ENCODE measurements at regions not wholly inside any gene's neighbourhood (a gene's known extent, or its start where the extent isn't known, plus 50 kb on each side); places are given as distances from the start of the nearest gene placed in this dataset.
"Not testable (repeated sequence)": the region's sequence is repeated elsewhere in the genome, so short reads cannot be mapped to it uniquely, and the experiment has no call there.

DNA sequence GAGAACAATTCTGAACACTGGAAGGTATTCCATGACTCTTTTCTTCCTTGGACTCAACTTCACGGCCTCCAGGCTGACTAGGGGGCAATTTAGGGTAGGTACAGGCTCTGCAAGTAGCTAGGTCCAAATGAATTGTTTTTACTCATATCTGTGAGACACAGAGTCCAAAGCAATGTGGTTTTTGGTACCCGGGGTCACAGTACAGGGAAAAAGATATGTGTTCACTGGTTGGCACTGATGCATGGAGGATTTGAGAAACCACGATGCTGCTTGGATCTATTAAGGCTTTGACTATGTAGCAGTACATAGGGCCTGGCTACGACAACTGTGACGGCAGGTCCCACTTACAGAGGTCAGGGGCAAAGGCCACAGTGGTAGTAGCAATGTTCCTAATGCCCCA lies 200.6 kb downstream of the DUSP10 start:
- DNase-seq, result no peak

GRCh38 chr1:221543529-221544120 lies 198.3 kb downstream of the DUSP10 start:
- DNase-seq, result peak in 1 of 2 experiments; percentile 1

DNA sequence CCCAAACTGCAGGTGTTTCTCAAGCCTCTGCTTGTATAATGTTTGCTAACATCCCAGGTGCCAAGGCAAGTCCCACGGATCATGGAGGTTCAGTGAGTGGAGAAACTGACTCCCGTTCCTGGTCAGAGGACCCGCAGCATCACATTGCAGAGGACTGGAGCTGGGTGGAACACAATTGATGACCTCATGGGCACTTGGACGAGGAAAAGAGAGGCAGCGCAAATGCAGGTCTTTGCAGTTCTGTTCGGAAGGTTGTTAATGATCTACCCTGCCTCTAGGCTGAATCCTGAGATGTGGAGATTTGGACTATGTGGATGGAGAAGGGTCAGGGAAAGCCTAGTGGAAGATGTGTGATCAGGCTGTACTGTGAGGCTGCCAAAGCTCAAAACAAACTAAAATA lies 192.9 kb downstream of the DUSP10 start:
- no peak for DNase-seq

GRCh38 chr1:221549815-221550214 lies 192.1 kb downstream of the DUSP10 start:
- no peak for DNase-seq

GRCh38 chr1:221552792-221553191 lies 189.1 kb downstream of the DUSP10 start:
- not testable (repeated sequence) for DNase-seq

GRCh38 chr1:221555689-221556433 lies 186.0 kb downstream of the DUSP10 start:
- no peak for DNase-seq

GRCh38 chr1:221556435-221556834 lies 185.5 kb downstream of the DUSP10 start:
- no peak for DNase-seq

DNA sequence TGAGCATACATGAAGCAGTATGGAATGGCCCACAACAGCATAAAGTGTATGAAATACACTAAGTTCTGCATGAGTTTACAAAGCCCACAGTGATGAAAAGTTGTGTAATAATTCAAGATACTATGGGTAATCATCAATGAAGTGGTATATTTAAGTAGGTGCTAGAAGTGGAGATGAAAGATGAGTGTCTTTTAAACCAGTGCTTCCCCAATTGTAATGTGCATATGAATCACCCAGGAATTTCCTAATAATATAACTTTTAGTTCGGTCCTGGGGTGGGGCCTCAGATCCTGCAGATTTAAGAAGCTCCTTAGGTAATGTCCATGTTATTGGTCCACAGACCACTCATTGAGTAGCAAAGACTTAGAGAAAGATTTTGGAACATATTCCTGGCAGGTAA lies 184.9 kb downstream of the DUSP10 start:
- no peak for DNase-seq

GRCh38 chr1:221558396-221558795 lies 183.5 kb downstream of the DUSP10 start:
- DNase-seq, result no peak

GRCh38 chr1:221559911-221560310 lies 182.0 kb downstream of the DUSP10 start:
- no peak for DNase-seq

DNA sequence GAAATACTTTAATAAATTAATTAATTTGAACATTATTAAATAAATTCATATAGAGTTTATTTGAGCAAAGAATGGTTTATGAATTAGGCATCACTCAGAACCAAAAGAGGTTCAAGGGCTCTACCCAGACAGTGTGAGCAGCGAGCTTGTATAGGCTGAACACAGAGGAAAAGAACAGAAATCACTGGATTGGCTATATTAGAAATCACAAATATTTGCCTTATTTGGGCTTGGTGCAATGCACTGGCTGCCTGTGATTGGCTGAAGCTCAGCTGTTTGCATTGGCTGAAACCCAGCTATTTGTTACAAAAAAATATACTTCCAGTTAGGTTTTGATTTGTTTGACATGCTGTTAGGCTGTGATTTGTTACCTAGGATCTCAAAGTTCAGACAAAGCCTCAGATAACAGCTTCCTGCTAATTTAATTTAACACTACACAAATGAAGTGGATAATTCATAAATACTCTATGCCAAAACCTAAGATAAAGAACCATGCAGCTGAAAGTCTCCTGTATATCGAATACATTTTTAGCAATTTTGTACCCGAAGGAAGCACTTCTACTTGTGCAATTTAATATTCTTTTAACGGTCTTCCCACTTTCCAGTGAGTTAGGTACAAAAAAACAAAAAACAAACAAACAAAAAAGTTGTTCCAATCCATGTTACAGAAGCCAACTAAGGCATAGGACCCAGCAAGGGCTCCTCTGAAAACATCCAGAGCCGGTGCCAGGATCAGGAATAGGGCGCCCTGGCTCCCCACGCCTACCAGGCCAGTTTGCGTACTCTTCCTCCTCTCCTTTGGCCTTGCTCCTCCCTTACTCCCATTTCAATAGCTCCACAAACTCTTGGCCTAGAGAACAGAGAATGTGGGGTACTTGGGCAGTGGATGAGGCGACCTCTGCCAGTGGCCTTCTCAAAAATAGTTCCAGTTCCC lies 179.1 kb downstream of the DUSP10 start:
- no peak for DNase-seq

- no peak for DNase-seq
These were observed 178.4 kb downstream of the DUSP10 start for GRCh38 chr1:221563476-221563921.

GRCh38 chr1:221564891-221565290 lies 177.0 kb downstream of the DUSP10 start:
- no peak for DNase-seq

- DNase-seq, result no peak
These were observed 176.2 kb downstream of the DUSP10 start for GRCh38 chr1:221565711-221566110.

DNA sequence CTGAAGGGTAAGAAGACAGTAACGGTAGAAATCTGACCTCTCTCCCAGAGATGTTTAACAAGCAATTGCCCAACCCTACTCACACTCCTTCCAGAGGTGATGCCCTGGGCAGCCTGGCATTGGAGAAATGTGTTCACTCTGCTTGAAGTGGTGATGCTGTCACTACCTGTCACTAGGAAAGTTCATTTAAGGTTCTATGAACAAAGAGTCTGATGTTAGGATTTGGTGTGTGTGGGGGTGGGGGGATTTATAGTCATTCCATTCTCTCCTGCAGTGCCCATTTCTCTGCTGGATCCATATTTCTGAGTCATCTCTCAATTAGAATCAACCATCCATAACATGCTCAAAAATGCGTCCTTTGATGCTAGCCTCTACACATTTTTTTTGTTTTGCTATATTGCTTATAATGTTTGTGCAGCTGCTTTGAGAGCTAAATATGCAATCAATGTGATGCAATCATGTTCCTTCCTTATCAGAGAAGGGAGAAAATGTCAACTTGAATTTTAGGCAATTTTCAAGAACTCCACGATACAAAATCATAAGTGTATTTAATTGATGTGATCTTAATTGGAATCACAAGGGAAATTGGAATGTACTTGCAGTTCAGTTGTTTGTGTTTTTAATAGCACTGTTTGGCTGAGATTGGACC lies 173.9 kb downstream of the DUSP10 start:
- DNase-seq, result no peak

GRCh38 chr1:221573756-221574155 lies 168.1 kb downstream of the DUSP10 start:
- DNase-seq, result no peak

- DNase-seq, result no peak
These were observed 167.4 kb downstream of the DUSP10 start for GRCh38 chr1:221574529-221574928.

- no peak for DNase-seq
These were observed 166.3 kb downstream of the DUSP10 start for GRCh38 chr1:221575605-221576004.

DNA sequence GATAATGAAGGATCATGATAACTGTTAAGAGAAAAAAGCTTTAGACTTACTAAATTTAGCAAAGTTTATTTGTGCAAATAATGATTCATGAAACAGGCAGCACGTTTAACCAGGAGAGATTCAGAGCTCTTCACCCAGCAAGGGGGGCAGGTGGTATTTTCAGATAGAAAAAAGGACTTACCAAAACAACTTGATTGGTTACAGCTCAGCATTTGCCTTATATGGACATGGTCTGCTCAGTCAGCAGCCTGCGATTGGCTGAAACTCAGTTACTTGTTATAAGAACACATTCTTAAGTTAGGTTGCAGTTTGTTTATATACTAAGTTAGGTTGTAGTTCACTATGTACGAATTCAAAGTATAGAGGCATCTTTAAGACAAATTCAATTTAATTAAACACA lies 165.6 kb downstream of the DUSP10 start:
- no peak for DNase-seq

- DNase-seq, result no peak
These were observed 158.4 kb downstream of the DUSP10 start for GRCh38 chr1:221583465-221583864.

DNA sequence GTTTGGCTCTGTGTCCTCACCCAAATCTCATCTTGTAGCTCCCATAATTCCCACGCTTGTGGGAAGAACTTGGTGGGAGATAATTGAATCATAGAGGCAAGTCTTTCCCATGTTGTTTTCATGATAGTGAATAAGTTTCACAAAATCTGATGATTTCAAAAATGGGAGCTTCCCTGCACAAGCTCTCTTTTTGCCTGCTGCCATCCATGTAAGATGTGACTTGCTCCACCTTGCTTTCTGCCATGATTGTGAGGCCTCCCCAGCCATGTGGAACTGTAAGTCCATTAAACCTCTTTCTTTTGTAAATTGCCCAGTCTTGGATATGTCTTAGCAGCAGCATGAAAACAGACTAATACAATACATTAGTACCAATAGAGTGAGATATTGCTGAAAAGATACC lies 154.9 kb downstream of the DUSP10 start:
- not testable (repeated sequence) for DNase-seq

- not testable (repeated sequence) for DNase-seq
These were observed 150.6 kb downstream of the DUSP10 start for GRCh38 chr1:221591250-221591649.

GRCh38 chr1:221594576-221594975 lies 147.3 kb downstream of the DUSP10 start:
- DNase-seq, result no peak
